HEK293T (cell line): ENCODE measurements at regions not wholly inside any gene's neighbourhood (a gene's known extent, or its start where the extent isn't known, plus 50 kb on each side); places are given as distances from the start of the nearest gene placed in this dataset.

Experiments
- CTCF ChIA-PET: fragments of 350-600 bp; formaldehyde crosslinking; extraction: SDS; loops from one replicate; lab custom pipeline; 2021; ENCODE audit warnings: antibody characterized with exemption, inconsistent platforms; lab: Yijun Ruan, JAX
- POLR2A ChIA-PET: fragments of 350-600 bp; formaldehyde crosslinking; extraction: SDS; loops from one replicate; lab custom pipeline; 2020; ENCODE audit warnings: antibody characterized with exemption, inconsistent platforms; lab: Yijun Ruan, JAX
- DNase-seq: peaks from one replicate; pipeline ENCODE4 v3.0.0; 2012; ENCODE audit warnings: mixed read lengths; ENCODE audit errors: extremely low spot score
- ARNT ChIP-seq: fragments of 450-650 bp; IDR thresholded peaks from 2 replicates; pipeline ENCODE4 v1.6.1; 2017; ENCODE audit warnings: mild to moderate bottlenecking
- BHLHE40 ChIP-seq: fragments of 450-650 bp; IDR thresholded peaks from 2 replicates; pipeline ENCODE4 v1.6.1; 2016; ENCODE audit warnings: mild to moderate bottlenecking, moderate library complexity, borderline replicate concordance
- CTBP1 ChIP-seq: fragments of 450-650 bp; IDR thresholded peaks from 2 replicates; pipeline ENCODE4 v1.6.1; 2016; ENCODE audit warnings: borderline replicate concordance
- ELF4 ChIP-seq: fragments of 450-650 bp; IDR thresholded peaks from 2 replicates; pipeline ENCODE4 v1.6.1; 2017; ENCODE audit warnings: antibody characterized with exemption
- FOXA1 ChIP-seq: fragments of 450-650 bp; IDR thresholded peaks from 2 replicates; pipeline ENCODE4 v1.6.1; 2016; ENCODE audit warnings: mild to moderate bottlenecking
- FOXK2 ChIP-seq: fragments of 450-650 bp; IDR thresholded peaks from 2 replicates; pipeline ENCODE4 v1.6.1; 2016; ENCODE audit warnings: mild to moderate bottlenecking
- FOXM1 ChIP-seq: fragments of 450-650 bp; IDR thresholded peaks from 2 replicates; pipeline ENCODE4 v1.6.1; 2017; ENCODE audit warnings: mild to moderate bottlenecking, borderline replicate concordance
- HDGF ChIP-seq: fragments of 450-650 bp; IDR thresholded peaks from 2 replicates; pipeline ENCODE4 v1.6.1; 2017; ENCODE audit warnings: antibody characterized with exemption, borderline replicate concordance
- L3MBTL2 ChIP-seq: fragments of 450-650 bp; conservative IDR thresholded peaks from 2 replicates; pipeline ENCODE4 v1.6.1; 2016; ENCODE audit warnings: mild to moderate bottlenecking
- LEF1 ChIP-seq: fragments of 450-650 bp; IDR thresholded peaks from 2 replicates; pipeline ENCODE4 v1.6.1; 2017; ENCODE audit warnings: mild to moderate bottlenecking, borderline replicate concordance
- NFRKB ChIP-seq: fragments of 450-650 bp; IDR thresholded peaks from 2 replicates; pipeline ENCODE4 v1.6.1; 2016; ENCODE audit warnings: mild to moderate bottlenecking, moderate library complexity
- PKNOX1 ChIP-seq: fragments of 450-650 bp; IDR thresholded peaks from 2 replicates; pipeline ENCODE4 v1.6.1; 2016
- SP1 ChIP-seq: fragments of 450-650 bp; IDR thresholded peaks from 2 replicates; pipeline ENCODE4 v1.6.1; 2017
- SUZ12 ChIP-seq: fragments of 450-650 bp; IDR thresholded peaks from 2 replicates; pipeline ENCODE4 v1.6.1; 2016; ENCODE audit warnings: mild to moderate bottlenecking
- TARDBP ChIP-seq: fragments of 450-650 bp; IDR thresholded peaks from 2 replicates; pipeline ENCODE4 v1.6.1; 2016
- ZNF384 ChIP-seq: fragments of 450-650 bp; IDR thresholded peaks from 2 replicates; pipeline ENCODE4 v1.6.1; 2016

- ChIA-PET POLR2A (no interaction called here), CTCF (no interaction called here)
- TF ChIP-seq SUZ12 (no peak), ELF4 (no peak), L3MBTL2 (no peak), SP1 (no peak), FOXM1 (no peak), ARNT (no peak), HDGF (no peak), CTBP1 (no peak), FOXK2 (no peak), ZNF384 (no peak), PKNOX1 (no peak), FOXA1 (no peak), TARDBP (no peak), BHLHE40 (no peak)
- no peak for DNase-seq
Observed at GRCh38 chr9:89788434-89788833, 183.6 kb downstream of the GADD45G start.

- TF ChIP-seq FOXK2 (no peak), BHLHE40 (no peak), CTBP1 (no peak), SP1 (no peak), ZNF384 (no peak), FOXM1 (no peak), FOXA1 (no peak), ELF4 (no peak), ARNT (no peak), SUZ12 (no peak), L3MBTL2 (no peak), PKNOX1 (no peak), HDGF (no peak), NFRKB (no peak)
- POLR2A ChIA-PET, result no interaction called here
- CTCF ChIA-PET, result interaction anchor here (0.6 kb wide), 2 partner anchors 67 to 187 kb away, joined by 3 read pairs; no protein-coding TSS in a partner anchor
- DNase-seq, result no peak
Observed at GRCh38 chr9:89789922-89790510, 185.2 kb downstream of the GADD45G start.

DNA sequence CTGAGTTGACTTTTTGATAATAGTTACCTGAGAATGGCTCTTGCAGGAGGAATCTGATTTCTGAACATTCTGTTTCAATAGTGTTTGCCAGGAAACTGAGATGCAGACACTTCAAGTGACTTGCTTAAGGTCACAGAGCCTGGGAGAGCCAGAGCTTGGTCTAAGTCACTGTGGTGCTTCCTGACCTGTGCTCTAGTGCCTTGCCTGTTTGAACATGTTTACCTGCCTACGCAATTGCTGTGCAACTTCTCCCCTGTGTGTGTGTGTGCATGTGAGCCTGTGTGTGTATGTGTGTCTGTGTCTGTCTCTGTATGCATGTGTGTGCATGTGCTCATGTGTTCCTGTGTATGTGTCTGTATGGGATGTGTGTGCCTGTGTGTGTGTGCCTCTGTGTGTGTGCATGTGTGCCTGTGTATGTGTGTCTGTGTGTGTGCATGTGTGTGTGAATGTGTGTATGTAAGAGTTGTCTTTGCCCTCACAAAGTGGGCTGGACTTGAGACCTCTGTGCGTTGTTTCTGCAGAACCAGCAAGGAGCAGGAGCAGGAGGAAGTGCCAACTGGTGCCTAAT lies 185.8 kb downstream of the GADD45G start:
- no peak for TF ChIP-seq L3MBTL2
- no peak for TF ChIP-seq CTBP1
- no peak for TF ChIP-seq TARDBP
- no peak for TF ChIP-seq NFRKB
- TF ChIP-seq FOXM1, result no peak
- no peak for TF ChIP-seq ARNT
- no peak for TF ChIP-seq ZNF384
- no peak for TF ChIP-seq LEF1
- TF ChIP-seq SP1, result no peak
- no peak for DNase-seq
- POLR2A ChIA-PET, result no interaction called here
- CTCF ChIA-PET, result interaction anchor here (0.6 kb wide), 2 partner anchors 68 to 188 kb away, joined by 3 read pairs; no protein-coding TSS in a partner anchor

DNA sequence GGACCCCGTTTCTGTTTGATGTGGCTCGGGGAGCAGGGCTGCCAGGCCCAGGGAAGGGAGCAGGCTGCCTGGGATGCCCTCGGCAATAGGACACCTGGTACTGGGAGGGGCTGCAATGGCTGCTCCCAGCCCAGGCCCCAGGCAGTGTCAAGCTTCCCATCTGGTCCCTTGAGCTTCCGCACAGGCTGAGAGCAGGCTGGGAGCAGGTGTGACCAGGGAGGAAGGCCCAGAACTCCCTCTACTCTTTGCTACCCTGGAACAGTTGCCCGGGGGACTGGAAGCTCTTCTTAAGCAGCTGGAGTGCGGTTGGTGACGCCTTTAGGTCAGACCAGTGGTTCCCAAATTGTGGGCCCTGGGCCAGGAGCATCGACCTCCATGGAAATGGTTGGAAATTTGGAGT lies 186.9 kb downstream of the GADD45G start:
- CTCF ChIA-PET, result interaction anchor here (1.4 kb wide), 1 partner anchor 189 kb away, joined by 3 read pairs; no protein-coding TSS in a partner anchor
- no peak for TF ChIP-seq FOXA1
- no peak for TF ChIP-seq CTBP1
- no peak for TF ChIP-seq LEF1
- no peak for TF ChIP-seq SP1
- no peak for TF ChIP-seq ELF4
- no peak for TF ChIP-seq BHLHE40
- TF ChIP-seq FOXK2, result no peak
- TF ChIP-seq L3MBTL2, result no peak
- no peak for TF ChIP-seq SUZ12
- TF ChIP-seq FOXM1, result no peak
- TF ChIP-seq PKNOX1, result no peak
- no peak for TF ChIP-seq TARDBP
- TF ChIP-seq HDGF, result no peak
- TF ChIP-seq NFRKB, result no peak
- TF ChIP-seq ZNF384, result no peak
- POLR2A ChIA-PET, result no interaction called here
- DNase-seq, result no peak

DNA sequence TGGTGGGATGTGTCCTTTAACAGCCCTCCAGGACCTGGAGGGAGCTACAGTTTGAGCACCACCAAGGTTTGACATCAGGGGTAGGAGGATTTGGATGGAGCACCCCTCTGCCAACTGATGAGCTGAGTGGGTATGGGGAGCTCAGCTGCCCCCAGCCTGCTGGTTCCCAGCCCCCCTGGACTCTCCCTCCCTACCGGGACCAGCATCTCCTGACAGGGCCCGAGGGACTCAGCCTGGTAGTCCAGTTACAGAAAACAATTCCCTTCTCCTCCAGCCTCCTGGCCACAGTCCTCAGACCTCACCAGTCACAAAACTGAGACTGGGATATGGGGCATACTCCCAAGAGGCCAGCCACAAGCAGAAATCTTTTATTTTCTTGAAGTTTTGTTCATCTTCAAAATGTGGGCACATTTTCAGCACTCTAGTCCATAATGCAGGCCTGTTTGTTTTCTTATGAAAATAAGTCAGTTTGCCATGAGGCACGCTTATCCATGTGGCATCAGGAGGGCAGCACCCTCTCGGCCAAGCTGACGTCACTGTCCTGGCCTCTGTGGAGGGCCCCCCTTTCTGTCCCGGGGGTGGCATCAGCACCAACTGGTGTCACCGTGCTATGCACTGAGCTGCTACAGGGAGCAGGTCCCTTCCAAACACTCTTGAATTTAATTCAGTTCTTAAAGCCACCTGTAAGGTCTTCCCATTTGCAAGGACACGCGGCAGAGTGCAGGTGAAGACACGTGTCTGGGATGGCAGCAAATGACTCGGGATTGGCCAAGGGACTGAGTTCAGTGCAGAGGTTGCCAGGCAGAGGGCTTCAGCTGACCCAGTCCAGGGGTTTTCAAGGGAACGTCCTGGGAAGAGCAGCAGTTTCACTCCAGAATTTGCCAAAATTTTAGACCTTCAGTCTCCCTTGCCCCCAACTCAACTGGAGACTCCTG lies 187.6 kb downstream of the GADD45G start:
- TF ChIP-seq FOXM1 (no peak), SUZ12 (no peak), LEF1 (no peak), ELF4 (no peak), FOXK2 (no peak), BHLHE40 (no peak), ZNF384 (no peak), FOXA1 (no peak), HDGF (no peak), SP1 (no peak), L3MBTL2 (no peak), PKNOX1 (no peak), ARNT (no peak), TARDBP (no peak)
- DNase-seq, result no peak
- ChIA-PET POLR2A (no interaction called here), CTCF (interaction anchor here (1.4 kb wide), 1 partner anchor 190 kb away, joined by 3 read pairs; no protein-coding TSS in a partner anchor)
